C1 segment of cervical spinal cord (tissue), 14 donors: ENCODE measurements at regions not wholly inside any gene's neighbourhood (a gene's known extent, or its start where the extent isn't known, plus 50 kb on each side); places are given as distances from the start of the nearest gene placed in this dataset.
"Not testable (repeated sequence)": the region's sequence is repeated elsewhere in the genome, so short reads cannot be mapped to it uniquely, and the experiment has no call there.

ENCODE experiments used
- DNase-seq, 14 donors: peaks; one replicate each; lab custom pipeline; 2025; lab: John Stamatoyannopoulos, UW

DNA sequence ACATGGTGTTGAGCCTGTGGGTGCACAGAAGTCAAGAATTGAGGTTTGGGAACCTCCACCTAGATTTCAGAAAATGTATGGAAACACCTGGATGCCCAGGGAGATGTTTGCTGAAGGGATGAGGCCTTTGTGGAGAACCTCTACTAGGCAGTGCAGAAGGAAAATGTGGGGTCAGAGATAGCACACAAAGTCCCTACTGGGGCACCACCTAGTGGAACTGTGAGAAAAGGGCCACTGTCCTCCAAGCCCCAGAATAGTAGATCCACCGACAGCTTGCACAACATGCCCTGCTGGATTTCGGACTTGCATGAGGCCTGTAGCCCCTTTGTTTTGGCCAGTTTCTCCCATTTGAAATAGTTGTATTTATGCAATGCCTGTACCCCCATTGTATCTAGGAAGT, 2027.3 kb downstream of the PCDH9 start:
- DNase-seq, result not testable (repeated sequence)

GRCh38 chr13:65188721-65189120, 2041.4 kb downstream of the PCDH9 start:
- no peak for DNase-seq

DNA sequence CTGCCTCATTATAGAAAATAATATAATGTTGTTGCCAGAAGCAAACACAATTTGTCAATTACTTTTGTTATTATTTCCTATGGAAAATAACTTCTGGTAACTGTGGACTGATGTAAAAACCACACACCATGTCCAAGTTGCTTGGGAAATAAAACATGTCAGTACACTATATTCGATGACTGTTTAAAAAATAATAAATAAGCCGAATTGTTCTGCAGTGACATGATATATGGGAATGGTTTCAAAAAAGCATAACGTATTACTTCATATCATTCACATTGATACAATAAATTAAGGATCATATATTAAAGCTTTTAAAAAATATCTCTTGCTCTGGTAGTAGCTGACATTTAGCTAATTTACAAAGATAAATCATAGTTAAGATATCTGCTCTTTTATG, 2062.1 kb downstream of the PCDH9 start:
- DNase-seq, result no peak

DNA sequence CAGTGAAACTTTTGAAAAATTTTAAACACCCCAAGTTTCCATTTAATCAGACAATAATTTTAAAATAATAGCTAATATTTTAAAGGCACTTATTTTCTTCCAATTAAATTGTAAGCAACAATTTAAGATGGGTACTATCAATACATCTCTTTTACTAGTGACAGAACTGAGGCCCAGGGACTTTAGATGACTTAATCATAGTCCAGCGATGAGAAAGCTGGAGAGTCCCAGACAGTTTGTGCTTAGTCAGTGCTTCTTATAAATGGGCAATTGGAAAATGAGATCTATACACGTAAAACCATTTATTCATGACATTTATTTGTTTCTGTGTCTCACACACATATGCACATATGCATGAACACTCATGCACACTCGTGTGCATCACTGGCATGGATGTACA, 2063.5 kb downstream of the PCDH9 start:
- DNase-seq, result no peak

DNA sequence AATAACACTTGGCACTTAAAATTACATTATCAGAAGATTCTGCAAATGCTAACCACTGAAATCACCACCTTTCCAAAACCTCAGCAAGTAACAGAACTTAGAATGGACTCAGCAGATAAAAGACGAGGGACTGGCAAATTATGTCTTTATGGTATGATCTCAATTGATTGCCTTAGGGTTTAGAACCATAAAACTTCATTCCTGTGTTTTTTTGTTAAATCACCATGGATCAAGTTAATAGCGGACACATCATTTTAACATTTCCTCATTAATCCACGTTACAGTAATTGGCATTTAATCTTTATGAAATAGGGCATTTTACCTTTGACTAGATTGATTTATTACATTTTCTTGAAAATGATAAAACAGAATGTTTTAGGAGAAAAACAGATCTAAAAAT, 2070.3 kb downstream of the PCDH9 start:
- no peak for DNase-seq

GRCh38 chr13:65155861-65156260, 2074.3 kb downstream of the PCDH9 start:
- no peak for DNase-seq

- DNase-seq, result no peak
Measured at GRCh38 chr13:65154661-65155447, 2075.3 kb downstream of the PCDH9 start.

GRCh38 chr13:65149687-65150086, 2080.4 kb downstream of the PCDH9 start:
- no peak for DNase-seq

DNA sequence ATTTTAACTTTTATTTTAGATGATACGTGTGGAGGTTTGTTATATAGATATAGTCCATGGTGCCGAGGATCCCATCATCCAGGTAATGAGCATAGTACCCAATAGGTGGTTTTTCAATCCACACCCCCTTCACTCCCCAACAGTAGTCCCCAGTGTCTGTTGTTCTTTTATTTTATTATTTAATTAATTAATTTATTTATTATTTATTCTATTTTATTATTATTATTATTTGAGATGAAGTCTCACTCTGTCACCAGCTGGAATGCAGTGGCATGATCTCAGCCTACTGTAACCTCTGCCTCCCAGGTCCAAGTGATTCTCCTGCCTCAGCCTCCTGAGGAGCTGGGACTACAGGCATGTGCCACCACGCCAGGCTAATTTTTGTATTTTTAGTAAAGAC, 2086.2 kb downstream of the PCDH9 start:
- no peak for DNase-seq

GRCh38 chr13:65133094-65133493, 2097.0 kb downstream of the PCDH9 start:
- DNase-seq, result no peak

DNA sequence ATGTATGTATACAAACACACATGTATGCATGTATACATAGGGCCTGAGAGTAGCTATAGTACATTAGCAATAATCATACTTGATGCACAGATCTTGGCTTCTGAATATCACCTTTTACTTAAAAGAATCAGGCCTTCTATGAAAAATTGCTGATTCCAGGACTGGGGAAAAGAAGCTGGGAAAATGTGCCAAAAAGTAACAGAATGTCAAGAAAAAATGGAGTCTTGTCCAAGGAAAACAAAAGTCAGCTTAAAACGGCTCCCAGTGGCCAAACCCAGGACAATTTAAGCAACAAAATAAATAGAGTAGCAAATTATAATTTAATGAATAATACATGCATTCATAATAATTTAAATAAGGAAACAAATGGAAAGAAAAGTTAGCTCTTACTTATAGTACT, 2104.9 kb downstream of the PCDH9 start:
- no peak for DNase-seq

DNA sequence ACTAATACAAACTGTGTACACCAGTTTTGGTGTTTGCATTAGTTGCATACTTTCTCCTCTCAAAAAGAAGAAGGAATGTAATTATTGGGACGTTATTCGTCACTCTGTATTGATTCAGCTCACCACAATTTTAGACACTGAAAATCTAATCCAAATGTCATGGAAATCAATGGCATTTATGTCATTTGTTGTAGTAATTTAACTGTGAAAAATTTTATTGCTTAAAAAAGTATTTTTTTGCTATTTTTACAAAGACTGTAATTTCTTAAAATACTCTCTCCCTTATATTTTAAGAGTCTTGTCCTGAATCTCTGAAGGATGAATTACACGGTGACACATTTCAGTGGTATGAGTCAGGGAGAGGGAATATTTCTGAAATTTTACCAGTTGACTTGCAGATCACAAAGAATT, 2117.6 kb downstream of the PCDH9 start:
- DNase-seq, result no peak

DNA sequence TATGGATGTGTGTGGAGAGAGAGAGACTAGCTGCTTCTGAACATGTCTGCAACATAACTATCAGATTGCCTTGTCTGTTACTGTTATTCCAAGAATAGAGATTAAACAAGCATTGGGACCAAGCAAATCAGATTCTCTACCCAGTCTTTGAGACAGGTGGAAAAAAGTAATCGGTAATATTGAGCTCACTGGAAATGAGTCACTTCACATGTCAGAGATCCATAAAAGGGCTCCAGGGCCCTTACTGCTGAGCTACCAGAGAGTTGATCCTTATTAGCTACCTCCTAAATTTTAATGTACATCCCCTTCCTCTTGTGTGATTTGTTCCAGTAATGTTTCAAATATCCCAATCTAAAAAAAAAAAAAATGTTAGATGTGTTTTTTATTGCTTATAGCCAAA, 2118.0 kb downstream of the PCDH9 start:
- no peak for DNase-seq

DNA sequence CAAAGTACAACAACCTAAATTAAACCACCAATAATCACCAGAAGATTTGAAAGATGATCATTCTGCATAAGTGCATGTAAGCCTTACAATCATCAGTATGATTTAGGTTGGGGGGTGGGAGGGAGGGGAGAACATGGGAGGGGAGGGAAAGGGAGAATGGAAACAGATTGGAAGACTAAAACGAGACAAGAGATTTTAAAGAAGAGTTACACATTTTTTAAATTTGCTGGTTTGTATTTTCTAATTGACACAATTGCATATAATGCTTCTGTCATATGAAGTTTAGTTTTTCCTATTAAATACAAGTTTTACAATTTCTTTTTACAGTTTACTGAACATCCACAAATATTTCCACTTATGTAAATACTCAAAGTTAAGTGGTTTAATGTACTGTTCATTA, 2118.9 kb downstream of the PCDH9 start:
- no peak for DNase-seq

DNA sequence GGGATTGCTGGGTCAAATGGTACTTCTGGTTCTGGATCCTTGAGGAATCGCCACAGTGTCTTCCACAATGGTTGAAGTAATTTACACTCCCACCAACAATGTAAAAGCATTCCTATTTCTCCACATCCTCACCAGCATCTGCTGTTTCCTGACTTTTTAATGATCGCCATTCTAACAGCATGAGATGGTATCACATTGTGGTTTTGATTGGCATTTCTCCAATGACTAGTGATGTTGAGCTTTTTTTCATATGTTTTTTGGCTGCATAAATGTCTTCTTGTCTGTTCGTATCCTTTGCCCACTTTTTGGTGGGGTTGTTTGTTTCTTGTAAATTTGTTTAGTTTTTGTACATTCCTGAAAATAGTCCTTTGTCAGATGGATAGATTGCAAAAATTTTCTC, 2125.7 kb downstream of the PCDH9 start:
- not testable (repeated sequence) for DNase-seq

DNA sequence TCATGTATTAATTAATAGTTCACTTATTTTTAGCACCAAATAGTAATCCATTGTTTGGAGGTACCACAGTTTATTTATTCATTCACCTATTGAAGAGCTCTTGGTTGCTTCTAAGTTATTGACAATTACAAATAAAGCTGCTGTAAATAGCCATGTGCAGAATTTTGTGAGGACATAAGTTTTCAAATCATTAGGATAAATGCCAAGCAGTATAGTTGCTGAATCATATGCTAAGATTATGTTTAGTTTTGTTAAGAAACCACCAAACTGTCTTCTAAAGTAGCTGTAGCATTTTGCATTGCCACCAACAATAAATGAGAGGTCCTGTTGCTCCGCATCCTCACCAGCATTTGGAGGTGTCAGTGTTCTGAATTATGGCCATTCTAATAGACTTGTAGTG, 2126.8 kb downstream of the PCDH9 start:
- no peak for DNase-seq

DNA sequence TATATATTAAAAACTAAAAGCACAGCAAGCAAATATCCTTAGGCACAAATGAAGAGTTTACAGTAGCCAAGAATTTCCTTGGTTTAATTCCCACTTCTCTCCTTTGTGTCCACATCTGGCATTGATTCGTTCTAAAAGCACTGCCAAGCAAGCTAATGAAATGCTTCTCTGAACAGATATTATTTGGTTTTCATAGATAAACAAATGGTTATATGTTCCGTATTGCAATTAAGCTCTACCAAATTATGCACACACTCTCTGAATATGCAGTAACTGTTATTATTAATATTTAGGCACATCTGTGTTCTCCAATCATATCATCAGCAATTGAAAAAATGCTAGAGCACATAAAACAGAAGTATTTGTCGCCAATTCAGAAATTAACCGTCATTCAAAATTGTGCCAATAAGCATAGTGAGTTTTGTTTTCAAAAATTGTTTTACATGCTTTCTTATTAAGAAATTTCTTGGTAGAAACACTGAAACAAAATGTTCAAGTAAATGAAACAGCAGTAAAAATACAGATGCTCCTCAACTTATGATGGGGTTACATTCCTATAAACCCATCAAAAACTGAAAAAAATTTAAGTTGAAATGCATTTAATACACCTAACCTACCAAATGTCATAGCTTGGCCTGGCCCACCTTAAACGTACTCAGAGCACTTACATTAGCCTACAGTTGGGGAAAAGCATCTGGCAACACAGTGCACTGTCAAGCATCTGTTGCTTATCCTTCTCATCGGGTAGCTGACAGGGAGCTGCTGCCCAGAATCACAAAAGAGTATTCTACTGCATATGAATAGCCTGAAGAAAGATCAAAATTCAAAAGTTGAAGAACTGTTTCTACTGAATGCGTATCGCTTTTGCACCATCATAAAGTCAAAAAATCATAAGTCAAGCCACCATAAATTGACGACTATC, 2134.7 kb downstream of the PCDH9 start:
- no peak for DNase-seq

DNA sequence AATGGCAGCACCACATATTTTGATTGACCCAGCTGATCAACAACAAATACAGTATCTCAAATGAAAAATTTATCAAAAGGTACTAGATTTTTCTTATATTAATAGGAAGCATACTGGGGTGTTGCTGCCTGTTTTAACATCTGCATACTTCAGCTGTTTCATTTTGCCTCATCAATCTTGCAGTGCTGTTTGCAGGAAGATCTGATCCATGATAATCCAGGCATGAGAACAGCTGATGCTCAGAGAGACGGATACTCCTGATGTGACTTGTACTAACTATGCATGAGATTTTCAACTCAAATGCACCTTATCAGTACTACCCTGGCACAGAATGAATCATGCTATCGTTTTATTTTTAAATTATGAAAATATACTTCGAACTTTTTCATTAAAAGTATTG, 2136.8 kb downstream of the PCDH9 start:
- no peak for DNase-seq

DNA sequence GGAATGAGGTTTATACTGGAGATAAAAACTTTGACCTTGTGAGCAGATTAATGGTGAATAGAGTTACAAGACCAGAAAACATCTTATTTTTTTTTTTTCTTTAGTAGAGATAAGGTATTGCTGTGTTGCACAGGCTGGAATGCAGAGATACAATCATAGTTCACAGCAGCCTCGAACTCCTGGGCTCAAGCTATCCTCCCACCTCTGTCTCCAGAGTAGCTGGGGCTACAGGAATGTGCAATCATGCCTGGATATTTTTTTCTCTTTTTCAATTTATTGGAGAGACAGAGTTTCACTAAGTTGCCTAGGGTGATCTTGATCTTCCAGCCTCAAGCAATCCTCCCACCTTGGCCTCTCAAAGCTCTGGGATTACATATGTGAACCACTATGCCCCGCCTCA, 2139.1 kb downstream of the PCDH9 start:
- no peak for DNase-seq

DNA sequence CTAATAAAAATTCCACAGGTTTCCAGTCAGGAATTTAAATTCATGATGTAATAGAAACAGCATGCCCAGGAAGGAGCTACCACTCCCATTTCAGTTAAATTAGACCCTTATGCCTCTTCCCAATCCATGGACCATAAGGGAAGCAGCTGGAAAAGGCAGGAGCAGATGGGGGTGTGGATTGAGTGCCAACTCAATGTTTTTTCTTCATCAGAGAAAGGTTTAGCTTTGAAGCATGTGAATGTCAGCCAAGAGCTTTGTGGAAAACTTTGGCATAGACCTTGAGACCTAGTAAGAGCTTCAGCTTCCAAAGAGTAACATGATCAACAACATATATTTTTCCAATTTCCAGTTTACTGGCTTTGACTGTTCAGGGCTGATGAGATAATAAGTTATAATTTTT, 2139.9 kb downstream of the PCDH9 start:
- DNase-seq, result no peak

DNA sequence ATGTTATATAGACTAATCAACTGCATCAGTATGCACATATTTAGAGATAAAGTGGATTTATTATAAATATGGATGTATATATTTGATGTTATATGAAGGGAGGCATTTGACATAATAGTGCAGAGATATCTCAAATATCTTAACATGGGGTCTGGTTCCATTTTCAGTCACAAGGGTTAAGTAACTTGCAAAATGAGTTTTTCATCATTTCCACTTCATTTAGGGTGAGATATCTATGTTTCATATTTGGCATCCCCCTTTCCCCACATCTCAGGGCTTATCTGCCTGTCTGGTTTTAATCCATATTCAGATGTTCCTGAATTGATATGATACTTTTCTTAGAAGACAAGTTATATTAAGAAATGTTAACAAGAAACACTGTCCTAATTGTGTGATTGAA, 2141.2 kb downstream of the PCDH9 start:
- DNase-seq, result no peak

DNA sequence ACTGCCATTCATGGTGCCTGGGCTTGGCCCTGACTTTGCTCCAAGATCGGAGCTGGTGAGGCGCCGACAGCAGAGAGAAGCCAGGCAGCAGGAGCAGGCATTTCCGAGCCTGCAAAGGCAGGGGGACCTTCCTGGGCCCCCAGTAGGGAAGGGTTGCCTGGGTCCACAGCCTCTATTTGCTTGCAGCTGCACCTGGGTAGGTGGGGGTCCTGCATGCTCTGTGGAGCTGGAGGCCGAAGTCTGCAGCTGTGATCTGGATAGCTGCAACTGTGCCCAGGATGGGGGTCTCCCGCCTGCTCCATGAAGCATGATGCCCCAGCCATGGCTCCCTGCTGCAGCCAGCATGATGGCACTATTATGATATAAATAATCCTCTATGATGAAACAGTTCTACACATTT, 2144.2 kb downstream of the PCDH9 start:
- DNase-seq, result no peak

DNA sequence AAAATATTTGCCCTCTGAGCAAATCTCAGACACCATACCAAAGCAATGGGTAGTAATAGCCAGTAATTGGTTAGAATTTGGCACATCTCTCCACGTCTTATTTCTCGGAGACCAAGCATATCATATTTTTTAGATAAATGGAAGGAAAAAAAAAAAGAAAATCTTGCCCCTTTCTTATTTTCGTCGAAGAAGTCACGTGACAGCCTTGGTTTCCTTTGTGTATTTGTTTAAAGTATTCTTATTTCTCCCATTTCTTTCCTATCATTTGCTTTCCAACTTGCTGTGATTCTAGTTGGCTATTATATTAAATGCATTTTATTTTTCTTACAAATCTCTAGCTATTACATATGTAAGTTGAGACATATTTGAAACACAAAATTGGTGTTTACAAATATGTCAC, 2155.9 kb downstream of the PCDH9 start:
- no peak for DNase-seq
